ENCODE measurements at regions not wholly inside any gene's neighbourhood (a gene's known extent, or its start where the extent isn't known, plus 50 kb on each side); places are given as distances from the start of the nearest gene placed in this dataset.
"Not testable (repeated sequence)": the region's sequence is repeated elsewhere in the genome, so short reads cannot be mapped to it uniquely, and the experiment has no call there.

DNA sequence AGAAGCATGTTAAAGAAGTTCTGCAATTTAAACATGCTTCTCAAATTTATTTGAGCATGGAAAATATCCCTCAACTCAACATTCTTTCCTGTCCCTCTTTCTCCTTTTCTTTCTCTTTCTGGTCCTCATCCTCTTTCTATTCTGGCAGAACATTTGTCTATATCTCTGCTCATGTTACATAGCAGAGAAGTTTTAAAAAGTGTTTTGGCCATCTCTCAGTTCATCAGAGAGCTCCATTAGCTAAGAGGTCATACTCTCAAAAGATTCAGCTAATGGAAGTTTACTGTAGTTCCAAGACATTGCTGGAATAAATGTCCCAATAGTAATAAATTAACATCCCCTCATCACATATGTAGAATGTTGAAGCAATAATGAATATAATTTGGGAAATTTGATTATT, 53.5 kb downstream of the XCL2 start:
- DNase-seq: no peak

DNA sequence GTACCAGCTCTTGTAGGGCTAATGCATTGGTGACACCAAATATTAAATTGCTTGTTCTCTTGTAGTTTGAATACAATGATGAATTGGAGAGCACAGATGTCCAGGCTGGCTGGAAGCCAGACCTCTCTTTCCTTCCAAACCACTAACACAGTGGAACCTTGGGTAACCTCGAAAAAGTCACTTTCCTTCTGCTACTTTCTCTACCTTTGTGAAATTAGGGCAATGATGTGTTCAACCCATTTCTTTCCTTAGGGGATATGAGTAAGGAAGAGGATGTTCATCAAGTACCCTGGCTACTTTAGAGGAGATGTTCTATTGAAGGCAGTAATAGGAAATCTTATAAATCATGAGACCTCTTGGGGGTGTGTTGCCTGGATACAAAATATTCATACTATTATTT, 55.7 kb downstream of the XCL2 start:
- DNase-seq: no peak

DNA sequence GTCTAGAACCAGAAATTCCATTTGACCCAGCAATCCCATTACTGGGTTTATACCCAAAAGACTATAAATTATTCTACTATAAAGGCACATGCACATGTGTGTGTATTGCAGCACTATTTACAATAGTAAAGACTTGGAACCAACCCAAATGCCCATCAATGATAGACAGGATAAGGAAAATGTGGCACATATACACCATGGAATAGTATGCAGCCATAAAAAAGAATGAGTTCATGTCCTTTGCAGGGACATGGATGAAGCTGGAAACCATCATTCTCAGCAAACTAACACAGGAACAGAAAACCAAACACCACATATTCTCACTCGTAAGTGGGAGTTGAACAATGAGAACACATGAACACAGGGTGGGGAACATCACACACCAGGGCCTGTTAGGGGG, 57.0 kb downstream of the XCL2 start:
- not testable (repeated sequence) for DNase-seq

DNA sequence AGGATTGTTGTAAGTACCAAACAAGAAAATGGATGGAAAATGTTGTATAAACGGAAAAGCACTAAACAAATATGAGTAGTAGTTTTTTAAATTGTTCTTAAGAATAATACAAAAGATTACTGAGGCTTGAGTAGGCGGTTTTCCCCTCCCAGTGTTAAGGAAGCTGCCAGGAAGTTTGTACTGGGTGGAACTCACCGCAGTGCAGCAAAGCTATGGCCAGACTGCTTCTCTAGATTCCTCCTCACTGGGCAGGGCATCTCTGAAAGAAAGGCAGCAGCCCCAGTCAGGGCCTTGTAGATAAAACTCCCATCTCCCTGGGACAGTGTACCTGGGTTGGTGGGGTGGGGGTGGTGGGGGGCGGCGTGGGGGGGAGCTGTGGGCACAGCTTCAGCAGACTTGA, 58.7 kb downstream of the XCL2 start:
- peak; percentile 10 for DNase-seq

DNA sequence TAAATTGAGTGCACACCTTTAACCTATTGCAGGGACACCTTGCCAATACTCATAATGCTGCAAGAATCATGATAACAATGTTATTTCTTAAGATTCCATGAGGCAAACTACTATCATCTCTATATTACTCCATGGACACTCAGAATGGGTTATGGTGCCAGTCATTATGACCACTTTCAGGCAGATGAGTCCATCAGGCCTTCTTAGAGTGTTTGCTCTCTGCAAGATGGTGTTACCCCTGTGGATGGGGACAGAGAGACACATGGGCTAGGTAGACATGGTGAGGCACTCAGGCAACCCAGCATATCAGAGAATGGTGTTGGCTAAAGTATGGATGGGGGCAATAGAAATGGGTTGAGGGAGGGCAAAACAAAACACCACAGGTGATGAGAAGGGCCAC, 59.7 kb downstream of the XCL2 start:
- no peak for DNase-seq

DNA sequence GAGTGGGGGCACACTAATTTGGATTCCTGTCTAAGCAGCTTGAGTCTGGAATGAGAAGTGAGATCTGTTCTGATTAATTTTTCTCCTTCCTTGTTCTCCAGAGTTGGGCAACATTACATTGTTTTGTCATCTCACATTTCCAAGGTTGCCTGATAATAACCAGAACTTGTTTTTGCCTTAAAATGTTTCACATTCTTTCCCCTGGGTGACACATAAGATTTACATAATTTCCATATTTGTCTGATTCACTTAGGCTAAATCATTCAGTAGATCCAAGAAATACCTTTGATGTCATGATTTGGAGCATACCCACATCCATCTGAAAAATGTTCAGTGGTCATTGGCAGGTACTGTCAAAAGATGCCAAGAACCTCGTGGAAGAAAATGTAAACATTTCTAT, 60.3 kb downstream of the XCL2 start:
- DNase-seq: no peak

DNA sequence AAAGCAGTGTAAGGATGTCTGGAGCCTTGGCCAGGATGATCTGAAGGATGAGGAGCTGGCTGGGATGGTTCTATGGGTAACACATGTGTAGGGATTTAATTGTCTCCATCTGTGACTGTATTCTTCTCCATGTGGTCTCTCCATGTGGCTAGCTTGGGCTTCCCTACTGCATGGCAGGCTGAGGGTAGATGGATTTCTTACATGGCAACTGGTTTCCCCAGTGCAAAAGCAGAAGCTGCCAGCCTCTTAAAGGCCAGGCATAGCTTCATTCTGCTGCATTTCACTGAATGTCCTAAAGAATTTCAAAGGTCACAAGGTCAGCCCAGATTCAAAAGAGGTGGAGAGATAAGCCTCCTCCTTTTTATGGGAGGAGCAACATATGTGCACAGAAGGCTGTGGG, 61.7 kb downstream of the XCL2 start:
- DNase-seq: no peak

DNA sequence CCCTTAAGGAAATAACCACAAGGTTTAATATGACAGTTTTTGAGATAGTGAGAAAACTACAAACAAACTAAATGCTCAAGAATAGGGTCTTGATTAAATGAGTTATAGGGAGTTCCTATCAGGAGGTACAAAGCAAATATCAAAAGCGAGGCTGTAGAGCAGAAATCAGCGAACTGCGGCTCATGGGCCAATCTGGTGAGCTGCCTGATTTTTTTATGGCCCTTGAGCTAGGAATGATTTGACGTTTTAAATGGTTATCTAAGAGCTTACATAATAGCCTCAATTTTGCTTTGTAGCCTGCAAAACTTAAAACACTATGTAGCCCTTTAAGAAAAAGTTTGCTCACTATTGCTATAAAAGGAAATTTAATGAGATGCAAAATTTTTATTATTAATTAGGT, 62.2 kb downstream of the XCL2 start:
- no peak for DNase-seq

DNA sequence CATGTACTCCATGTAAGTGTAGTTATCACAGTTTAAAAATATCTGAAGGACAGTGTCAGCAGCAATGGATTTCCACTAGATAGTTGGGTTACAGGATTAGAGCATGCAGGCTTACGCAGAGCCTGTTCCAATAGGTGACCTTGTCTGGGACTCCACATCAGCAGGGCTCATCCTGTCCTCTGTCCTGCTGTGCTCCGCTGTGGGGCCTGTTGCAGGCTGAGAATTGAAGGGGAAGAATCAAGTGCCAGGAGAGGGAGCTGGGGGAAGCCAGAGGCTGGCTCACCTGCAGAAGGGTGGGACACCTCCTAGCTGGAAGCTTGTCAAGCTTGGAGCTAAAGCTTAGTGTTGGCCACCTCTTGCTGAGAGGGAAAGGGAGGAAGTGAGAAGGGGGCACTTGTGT, 62.8 kb downstream of the XCL2 start:
- DNase-seq: no peak

DNA sequence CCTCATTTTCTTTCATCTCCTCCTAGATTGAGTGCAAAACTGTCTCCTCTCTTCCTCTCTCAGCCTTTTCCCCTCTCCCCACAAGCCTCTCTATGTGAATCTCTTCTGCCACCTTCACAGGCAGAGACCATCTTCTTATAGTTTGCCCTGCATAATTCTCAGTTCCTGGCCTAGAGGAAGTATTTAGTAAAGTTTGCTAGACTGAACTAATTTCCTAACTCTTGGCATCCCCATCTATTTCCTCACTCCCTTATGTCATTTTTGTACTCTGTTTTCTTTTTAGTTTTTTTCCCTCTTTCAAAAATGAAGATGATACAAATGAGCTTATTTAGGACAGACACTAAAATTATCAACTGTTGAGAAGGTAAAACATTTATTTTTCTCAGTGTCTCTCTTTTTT, 66.0 kb downstream of the XCL2 start:
- DNase-seq: no peak

DNA sequence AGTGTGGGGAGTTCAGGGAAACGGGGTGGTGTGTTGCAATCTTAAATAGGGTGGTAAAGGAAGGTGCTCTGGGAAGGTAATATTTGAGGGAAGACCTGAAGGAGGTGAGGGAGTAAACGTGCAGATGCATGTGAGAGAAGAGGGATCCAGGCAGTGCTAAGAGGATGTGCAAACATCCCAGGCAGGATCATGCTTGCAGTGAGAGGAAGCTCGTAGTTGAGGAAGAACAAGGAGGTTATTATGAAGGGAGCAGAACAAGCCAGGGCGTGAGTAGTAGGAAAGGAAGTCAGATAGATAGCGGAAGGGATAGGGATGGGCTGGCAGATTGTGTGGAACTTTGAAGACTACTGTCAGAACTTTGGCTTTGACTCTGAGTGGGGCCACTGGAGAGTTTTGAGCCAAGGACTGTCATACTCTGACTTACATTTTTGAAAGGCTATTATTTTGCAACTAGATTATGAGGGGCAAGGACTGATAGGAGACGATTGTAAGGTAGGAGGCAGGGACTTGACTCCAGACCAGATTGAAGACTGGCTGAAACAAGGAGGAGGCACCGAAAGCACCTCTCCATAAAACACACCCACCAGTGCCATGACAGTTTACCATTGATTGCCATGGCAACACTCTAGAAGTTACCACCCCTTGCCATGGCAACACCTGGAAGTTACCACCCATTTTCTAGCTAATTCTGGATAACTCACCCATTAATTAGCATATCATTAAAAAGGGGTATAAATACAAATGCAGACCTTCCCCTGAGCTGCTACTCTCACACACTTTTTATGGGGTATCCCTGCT, 67.0 kb downstream of the XCL2 start:
- DNase-seq: no peak

DNA sequence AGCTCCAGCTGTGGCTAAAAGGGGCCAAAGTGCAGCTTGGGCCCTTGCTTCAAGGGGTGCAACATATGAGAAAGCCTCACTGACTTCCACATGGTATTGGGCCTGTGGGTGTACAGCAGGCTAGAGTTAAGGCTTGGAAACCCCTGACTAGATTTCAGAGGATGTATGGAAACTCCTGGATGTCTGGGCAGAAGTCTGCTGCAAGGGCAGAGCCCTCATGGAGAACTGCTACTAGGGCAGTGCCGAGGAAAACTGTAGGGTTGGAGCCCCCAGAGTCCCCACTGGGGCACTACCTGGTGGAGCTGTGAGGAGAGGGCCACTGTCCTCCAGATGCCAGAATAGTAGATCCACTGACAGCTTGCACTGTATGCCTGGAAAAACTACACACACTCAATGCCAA, 69.5 kb downstream of the XCL2 start:
- DNase-seq: no peak

DNA sequence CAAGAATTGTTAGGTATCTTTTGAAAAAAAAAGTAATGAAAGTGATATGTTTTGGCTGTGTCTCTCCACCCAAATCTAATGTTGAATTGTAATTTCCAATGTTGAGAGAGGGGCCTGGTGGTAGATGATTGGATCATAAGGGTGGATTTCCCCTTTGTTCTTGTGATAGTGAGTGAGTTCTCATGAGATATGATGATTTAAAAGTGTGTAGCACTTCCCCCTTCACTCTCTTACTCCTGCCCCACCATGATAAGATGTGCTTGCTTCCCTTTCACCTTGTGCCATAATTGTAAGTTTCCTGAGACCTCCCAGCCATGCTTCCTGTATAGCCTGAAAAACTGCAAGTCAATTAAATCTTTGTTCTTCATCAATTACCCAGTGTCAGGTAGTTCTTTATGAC, 70.7 kb downstream of the XCL2 start:
- no peak for DNase-seq

DNA sequence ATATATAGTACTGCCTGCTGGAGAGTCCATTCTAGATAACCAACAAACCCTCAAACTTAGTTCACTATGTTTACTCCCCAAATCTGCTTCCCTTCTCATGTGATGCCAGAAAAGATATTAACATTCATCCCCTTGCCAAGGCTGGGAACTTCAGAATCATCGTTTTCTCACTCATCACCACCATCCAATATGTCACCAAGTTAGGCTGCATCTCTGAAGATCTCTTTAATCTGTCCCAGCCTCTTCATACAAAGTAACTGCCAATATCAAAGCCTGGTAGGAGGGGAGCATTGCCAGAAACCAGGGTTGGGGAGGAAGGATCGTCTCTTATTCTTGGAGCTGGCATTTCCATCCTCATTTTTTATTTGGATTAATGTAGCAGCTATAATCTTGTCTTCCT, 71.6 kb downstream of the XCL2 start:
- DNase-seq: no peak

DNA sequence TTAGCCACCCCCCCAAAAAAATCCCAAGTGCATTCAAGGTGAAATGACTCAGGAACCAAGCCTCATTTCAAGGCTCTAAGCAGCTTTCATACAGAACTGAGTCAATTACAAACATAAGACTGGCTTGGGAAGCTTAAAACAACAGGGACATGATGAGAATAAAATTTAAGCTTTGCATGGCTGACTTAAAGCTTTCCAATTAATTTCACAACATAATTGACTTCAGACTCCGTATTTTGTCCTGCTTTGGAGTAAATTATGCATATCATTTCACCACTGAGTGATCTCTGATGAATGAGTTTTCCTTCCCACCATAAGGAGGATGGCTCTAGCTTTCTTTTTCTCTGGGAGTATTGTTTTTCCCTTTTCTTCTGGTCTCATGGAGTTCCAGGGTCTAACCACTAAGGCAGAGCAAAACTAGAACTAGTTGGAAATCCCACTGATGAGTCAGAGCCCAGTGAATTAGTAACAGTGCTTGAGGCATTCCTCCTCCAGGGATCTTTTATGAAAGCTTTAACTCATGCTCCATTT, 72.8 kb downstream of the XCL2 start:
- no peak for DNase-seq

DNA sequence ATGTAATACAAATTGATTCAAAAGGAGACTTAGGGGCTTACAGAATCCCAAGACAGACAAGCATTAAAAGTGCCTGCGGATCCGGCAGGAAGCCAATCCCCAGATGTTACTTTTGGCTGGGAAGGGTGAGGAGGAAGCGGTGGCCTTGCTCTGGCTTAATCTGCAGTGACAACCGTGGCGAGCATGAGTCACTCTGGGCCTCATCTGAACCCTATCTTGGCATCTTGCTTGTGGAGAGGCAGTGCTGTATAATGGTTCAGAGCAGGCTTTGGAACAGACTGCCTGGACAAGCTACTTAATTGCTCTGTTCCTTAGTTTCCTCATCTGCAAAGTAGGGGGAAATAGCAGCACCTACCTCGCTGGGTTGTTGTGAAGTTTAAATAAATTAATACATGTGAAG, 74.1 kb downstream of the XCL2 start:
- DNase-seq: peak; percentile 55

DNA sequence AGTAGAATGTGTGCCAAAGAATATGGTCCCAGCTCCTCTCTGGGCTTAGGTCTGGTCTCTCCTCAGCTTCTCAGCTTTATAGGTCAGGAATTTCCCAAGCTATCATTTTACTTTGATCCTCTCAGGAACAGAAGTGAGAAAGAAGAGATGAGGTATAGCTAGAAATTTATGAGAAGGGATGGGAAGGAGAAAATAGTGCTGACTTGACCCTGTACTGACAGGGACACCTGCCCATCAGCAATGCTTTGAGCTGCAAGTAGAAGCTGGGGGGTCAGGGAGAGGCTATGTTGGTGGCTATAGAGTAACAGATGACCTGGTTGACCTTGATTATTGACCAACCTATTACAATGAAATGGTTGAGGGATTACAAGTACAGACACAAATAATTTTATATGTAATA, 75.0 kb downstream of the XCL2 start:
- no peak for DNase-seq

DNA sequence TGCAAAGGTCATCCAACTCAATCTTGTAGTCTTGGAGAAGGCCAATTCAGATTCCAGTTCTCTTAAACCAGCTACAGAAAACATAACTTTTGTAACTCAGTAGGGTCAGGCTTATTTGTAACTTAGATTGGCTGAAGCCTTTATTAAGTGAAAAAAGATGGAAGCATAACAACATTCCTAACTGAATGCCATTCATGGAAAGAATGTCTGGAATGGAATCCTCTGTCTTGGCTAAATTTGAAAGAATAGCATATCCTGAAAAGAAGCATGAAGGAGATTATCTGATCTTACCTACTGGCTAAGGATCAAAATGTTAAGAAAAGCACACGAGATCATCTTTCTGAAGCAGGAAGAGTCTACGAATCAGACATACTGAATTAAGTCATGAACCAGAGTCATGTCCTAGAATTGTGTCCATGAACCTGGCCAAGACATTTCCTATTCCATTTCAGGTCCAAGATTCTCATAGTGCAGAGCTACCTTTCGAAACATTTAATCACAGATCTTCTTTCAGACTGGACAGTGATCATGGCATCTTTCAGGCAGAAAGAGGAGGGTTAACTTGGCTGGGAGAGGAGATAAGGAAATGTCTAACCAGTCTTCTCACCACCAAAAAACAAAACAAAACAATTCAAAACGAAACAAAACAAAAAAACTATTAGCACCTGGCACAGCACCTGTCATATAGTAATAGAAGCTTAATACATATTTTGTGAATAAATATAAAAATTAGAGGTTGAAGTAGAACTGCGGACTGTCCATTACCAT, 75.6 kb downstream of the XCL2 start:
- no peak for DNase-seq

DNA sequence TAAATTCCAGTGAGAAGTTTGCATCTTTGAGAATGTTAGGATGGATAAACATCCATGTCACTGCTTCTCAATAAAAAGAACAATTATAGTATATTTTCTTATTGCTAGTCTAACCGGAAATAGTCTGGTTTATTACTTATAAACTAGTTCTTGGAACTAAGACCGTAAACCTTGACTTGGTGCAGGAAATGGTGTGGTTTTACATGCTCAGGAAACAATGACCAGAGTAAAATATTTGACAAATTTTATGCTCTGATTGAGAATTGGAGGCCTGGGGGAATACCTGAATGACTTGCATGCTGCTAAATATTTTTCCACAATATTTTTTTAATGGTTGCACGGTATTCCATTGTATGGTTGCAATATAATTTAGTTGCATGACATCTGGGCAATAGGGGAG, 76.3 kb downstream of the XCL2 start:
- DNase-seq: no peak

DNA sequence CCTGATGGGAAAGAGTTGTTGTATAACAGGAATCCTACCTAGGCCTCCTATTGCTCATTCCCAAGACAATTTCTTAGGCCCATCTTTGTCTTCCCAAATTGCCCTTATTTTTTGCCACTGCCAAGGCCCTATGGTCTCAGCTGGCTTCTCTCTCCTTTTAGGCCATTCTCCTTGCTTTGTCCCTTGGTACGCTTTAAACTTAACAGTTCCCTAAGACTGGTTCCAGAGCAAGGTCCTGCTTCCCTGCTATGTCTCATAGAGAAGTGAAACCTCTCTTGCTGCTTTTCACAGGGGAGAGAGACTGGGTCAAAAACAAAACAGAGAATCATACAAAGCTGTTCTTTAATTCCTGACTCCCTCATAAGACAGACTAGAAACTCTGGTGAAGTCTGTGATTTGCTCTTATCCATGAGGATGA, 77.1 kb downstream of the XCL2 start:
- DNase-seq: no peak

DNA sequence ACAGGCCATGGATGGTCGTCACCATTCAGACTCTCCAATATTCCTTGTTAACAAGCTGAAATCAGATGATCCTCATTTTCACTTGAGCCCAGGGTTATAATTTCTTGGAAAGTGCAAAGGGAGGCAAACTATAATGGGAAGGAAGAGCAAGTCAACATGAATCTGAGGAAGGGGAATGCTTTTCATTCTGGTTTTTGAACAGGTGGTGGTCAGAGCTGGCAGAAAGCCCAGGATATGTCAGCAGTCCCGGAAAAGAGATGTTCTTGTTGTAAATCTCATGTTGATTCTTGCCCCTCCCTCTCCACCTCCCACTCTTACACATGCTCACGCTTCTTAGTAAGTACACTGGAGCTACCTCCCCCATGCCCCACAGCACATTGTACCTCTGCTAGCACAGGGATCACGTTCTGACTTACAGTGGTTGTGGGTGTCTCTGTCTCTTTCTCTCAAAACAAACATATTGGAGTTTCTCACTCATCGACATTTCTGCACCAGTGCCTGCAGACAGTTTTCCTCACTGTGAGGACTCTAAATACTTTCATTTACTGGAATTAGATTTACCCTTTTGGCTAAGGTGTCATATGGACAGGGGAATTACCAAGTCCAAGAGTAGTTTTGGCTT, 77.6 kb downstream of the XCL2 start:
- peak; percentile 63 for DNase-seq

DNA sequence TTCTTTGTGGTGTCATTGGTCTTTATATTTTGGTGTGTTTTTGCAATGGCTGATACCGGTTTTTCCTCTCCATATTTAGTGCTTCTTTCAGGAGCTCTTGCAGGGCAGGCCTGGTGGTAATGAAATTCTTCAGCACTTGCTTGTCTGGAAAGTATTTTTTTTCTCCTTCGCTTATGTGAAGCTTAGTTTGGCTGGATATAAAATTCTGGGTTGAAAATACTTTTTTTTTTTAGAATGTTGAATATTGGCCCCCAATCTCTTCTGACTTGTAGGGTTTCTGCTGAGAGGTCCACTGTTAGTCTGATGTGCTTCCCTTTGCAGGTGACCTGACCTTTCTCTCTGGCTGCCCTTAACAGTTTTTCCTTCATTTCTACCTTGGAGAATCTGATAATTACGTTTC, 82.7 kb downstream of the XCL2 start:
- DNase-seq: not testable (repeated sequence)

DNA sequence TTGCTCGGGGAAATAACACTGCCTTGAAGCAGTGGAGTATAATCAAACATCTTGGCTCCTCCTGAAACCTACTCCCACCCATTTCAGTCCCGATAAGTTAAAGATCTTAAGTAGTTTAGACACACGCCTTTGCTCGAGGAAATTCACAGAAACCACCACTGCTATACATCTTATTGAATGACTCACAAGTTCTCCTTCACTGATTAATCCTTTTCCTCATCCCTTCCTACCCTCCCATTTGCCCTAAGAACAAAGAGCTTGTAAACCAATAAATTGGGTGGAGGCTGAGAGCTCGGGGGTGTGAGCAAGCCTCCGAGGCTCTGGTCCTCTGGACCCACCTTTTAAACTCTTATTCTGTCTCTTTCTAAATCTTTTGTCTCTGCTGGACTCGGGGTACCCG, 86.5 kb downstream of the XCL2 start:
- not testable (repeated sequence) for DNase-seq

DNA sequence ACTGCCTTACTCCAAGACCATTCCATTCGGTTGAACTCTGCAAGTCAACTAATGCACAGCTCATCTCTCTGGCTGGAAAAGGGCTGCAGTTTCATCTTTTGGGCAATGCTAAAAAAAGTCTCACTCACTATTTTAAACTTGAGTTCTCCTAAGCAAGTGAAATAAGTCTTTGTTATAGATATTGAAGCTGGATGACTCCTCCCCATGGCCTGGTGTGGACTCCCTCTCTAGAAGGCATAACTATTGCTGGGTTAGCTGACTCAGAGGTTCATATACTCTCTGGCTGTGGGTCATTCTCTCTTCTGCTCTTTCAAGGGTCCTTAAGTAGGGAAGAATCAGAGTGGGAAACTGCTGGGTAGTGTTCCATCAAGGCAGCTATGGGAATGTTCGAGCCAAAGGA, 88.0 kb downstream of the XCL2 start:
- DNase-seq: no peak

Data from stimulated activated CD4-positive, alpha-beta T cell treated with anti-CD3 and anti-CD28 coated beads, Interleukin-15, amount 100 ng/mL, for 24 hours (primary cell).